ENCODE measurements at regions not wholly inside any gene's neighbourhood (a gene's known extent, or its start where the extent isn't known, plus 50 kb on each side); places are given as distances from the start of the nearest gene placed in this dataset.
"Not testable (repeated sequence)": the region's sequence is repeated elsewhere in the genome, so short reads cannot be mapped to it uniquely, and the experiment has no call there.

- not testable (repeated sequence) for TF ChIP-seq CTCF, EP300, POLR2AphosphoS5 (IDR thresholded peaks at IDR 0.05)
Observed at GRCh38 chr5:82420524-82420923, 142.4 kb upstream of the RPS23 start.
